22Rv1 (cell line): ENCODE measurements at regions not wholly inside any gene's neighbourhood (a gene's known extent, or its start where the extent isn't known, plus 50 kb on each side); places are given as distances from the start of the nearest gene placed in this dataset.

Experiments used
- H3K27ac ChIP-seq: fragments of 450-650 bp; 2 replicates; pipeline ENCODE4 v1.5.1; 2017
- CTCF ChIP-seq: fragments of 450-650 bp; IDR thresholded peaks from 2 replicates; pipeline ENCODE4 v1.5.1; 2017; ENCODE audit warnings: mild to moderate bottlenecking
- ZFX ChIP-seq: fragments of 450-650 bp; IDR thresholded peaks from 2 replicates; pipeline ENCODE4 v1.6.1; 2017; ENCODE audit warnings: antibody characterized with exemption, borderline replicate concordance

- no peak overlapping the region for H3K27ac ChIP-seq
- TF ChIP-seq ZFX (no peak), CTCF (no peak)
Observed at GRCh38 chr10:124266468-124267230, 152.1 kb downstream of the OAT start.

GRCh38 chr10:124265776-124266467, 152.8 kb downstream of the OAT start:
- H3K27ac ChIP-seq = no peak overlapping the region
- TF ChIP-seq ZFX (no peak), CTCF (no peak)

GRCh38 chr10:124265391-124265745, 153.4 kb downstream of the OAT start:
- no peak for TF ChIP-seq CTCF
- TF ChIP-seq ZFX = no peak
- H3K27ac ChIP-seq = no peak overlapping the region

GRCh38 chr10:124264711-124265390, 153.9 kb downstream of the OAT start:
- TF ChIP-seq ZFX (no peak), CTCF (no peak)
- H3K27ac ChIP-seq = no peak overlapping the region

- H3K27ac ChIP-seq = no peak overlapping the region
- no peak for TF ChIP-seq CTCF
- TF ChIP-seq ZFX = no peak
Observed at GRCh38 chr10:124264271-124264670, 154.5 kb downstream of the OAT start.

- H3K27ac ChIP-seq = no peak overlapping the region
- TF ChIP-seq ZFX (no peak), CTCF (no peak)
Observed at GRCh38 chr10:124263726-124264125, 155.0 kb downstream of the OAT start.

- H3K27ac ChIP-seq = no peak overlapping the region
- TF ChIP-seq ZFX = no peak
- TF ChIP-seq CTCF = no peak
Observed at GRCh38 chr10:124262971-124263370, 155.8 kb downstream of the OAT start.
